IMR-90 (cell line): ENCODE measurements at regions not wholly inside any gene's neighbourhood (a gene's known extent, or its start where the extent isn't known, plus 50 kb on each side); places are given as distances from the start of the nearest gene placed in this dataset.
A peak's percentile ranks its signal among the peaks of the same experiment; 100 is the strongest.

Experiments
- ATAC-seq: fragments of 200-7000 bp; cut with Tn5 transposase; 2 replicates; pipeline ENCODE4 v1.9.1; 2020; ENCODE audit warnings: low read depth, mild to moderate bottlenecking, moderate library complexity
- BruUV-seq: library from RNA; stranded (reverse); fragments of 400-500 nt; replicated peaks from 2 replicates; lab custom pipeline; 2021; lab: Mats Ljungman, UMichigan
- CTCF ChIA-PET: fragments of 300-600 bp; formaldehyde crosslinking; extraction: SDS; loops from one replicate; lab custom pipeline; 2021; ENCODE audit warnings: antibody characterized with exemption; lab: Yijun Ruan, JAX
- POLR2A ChIA-PET: fragments of 300-600 bp; sonication (Branson Sonifier 250); formaldehyde crosslinking; loops from one replicate; lab custom pipeline; 2022; ENCODE audit warnings: antibody characterized with exemption; ENCODE audit not compliant: unreplicated experiment; lab: Charles Lee
- DNase-seq: peaks from one replicate; pipeline ENCODE4 v3.0.0; 2013
- H2AFZ ChIP-seq: replicated peaks from 2 replicates; pipeline ENCODE3; 2013; ENCODE audit warnings: low read length, mild to moderate bottlenecking; ENCODE audit not compliant: poor library complexity
- H2AK5ac ChIP-seq: 2 replicates; pipeline ENCODE4 v1.6.1; 2013; ENCODE audit warnings: low read depth, low read length, inconsistent platforms
- H2AK9ac ChIP-seq: replicated peaks from 2 replicates; pipeline ENCODE3; 2013; ENCODE audit warnings: mild to moderate bottlenecking, low read depth, low read length, moderate library complexity; ENCODE audit not compliant: poor library complexity
- H2BK120ac ChIP-seq: 2 replicates; pipeline ENCODE4 v1.6.1; 2013; ENCODE audit warnings: low read depth, low read length, inconsistent platforms
- H2BK15ac ChIP-seq: 3 replicates; pipeline ENCODE4 v1.6.1; 2013; ENCODE audit warnings: low read depth, low read length, inconsistent platforms
- H2BK20ac ChIP-seq: 2 replicates; pipeline ENCODE4 v1.6.1; 2013; ENCODE audit warnings: low read depth, mild to moderate bottlenecking, inconsistent platforms, low read length, moderate library complexity
- H2BK5ac ChIP-seq: 2 replicates; pipeline ENCODE4 v1.6.1; 2013; ENCODE audit warnings: mild to moderate bottlenecking, low read depth, low read length, inconsistent platforms; ENCODE audit not compliant: poor library complexity, severe bottlenecking
- H3K14ac ChIP-seq: replicated peaks from 2 replicates; pipeline ENCODE4 v1.6.1; 2013; ENCODE audit warnings: low read depth, low read length, inconsistent platforms
- H3K18ac ChIP-seq: 2 replicates; pipeline ENCODE4 v1.6.1; 2013; ENCODE audit warnings: low read depth, low read length, control low read depth
- H3K23ac ChIP-seq: 2 replicates; pipeline ENCODE4 v1.6.1; 2013; ENCODE audit warnings: low read depth, low read length, inconsistent platforms
- H3K27ac ChIP-seq: 2 replicates; pipeline ENCODE4 v1.5.1; 2013; ENCODE audit warnings: mild to moderate bottlenecking, control low read depth, low read length; ENCODE audit not compliant: insufficient read depth
- H3K27me3 ChIP-seq: 2 replicates; pipeline ENCODE4 v1.6.1; 2013; ENCODE audit warnings: low read length; ENCODE audit not compliant: control insufficient read depth, insufficient read depth
- H3K36me3 ChIP-seq: 2 replicates; pipeline ENCODE4 v1.6.1; 2013; ENCODE audit warnings: low read length, mixed read lengths; ENCODE audit not compliant: control insufficient read depth, insufficient read depth
- H3K4ac ChIP-seq: 2 replicates; pipeline ENCODE4 v1.6.1; 2013; ENCODE audit warnings: low read depth, low read length, inconsistent platforms
- H3K4me1 ChIP-seq: 2 replicates; pipeline ENCODE4 v1.6.1; 2013; ENCODE audit warnings: low read length, mixed read lengths; ENCODE audit not compliant: control insufficient read depth, insufficient read depth
- H3K4me2 ChIP-seq: 2 replicates; pipeline ENCODE4 v1.6.1; 2013; ENCODE audit warnings: low read depth, mild to moderate bottlenecking, control low read depth, low read length, moderate library complexity
- H3K4me3 ChIP-seq: 2 replicates; pipeline ENCODE4 v1.5.1; 2013; ENCODE audit warnings: low read depth, mild to moderate bottlenecking, control low read depth, low read length, moderate library complexity; ENCODE audit not compliant: insufficient read depth
- H3K56ac ChIP-seq: 2 replicates; pipeline ENCODE4 v1.6.1; 2013; ENCODE audit warnings: low read length, inconsistent platforms; ENCODE audit not compliant: insufficient read depth; ENCODE audit errors: extremely low read depth
- H3K79me1 ChIP-seq, 2 experiments: 2 replicates each; pipeline ENCODE4 v1.6.1; 2013; ENCODE audit warnings: low read length in 2 of 2, inconsistent platforms in 1 of 2, low read depth in 1 of 2
- H3K9ac ChIP-seq: 2 replicates; pipeline ENCODE4 v1.6.1; 2013; ENCODE audit warnings: low read depth, low read length, control low read depth
- H3K9me1 ChIP-seq: 2 replicates; pipeline ENCODE4 v1.6.1; 2013; ENCODE audit warnings: low read length, inconsistent platforms; ENCODE audit not compliant: insufficient read depth
- H3K9me3 ChIP-seq: 2 replicates; pipeline ENCODE4 v1.6.1; 2013; ENCODE audit warnings: low read length; ENCODE audit not compliant: control insufficient read depth, insufficient read depth
- H4K20me1 ChIP-seq: 2 replicates; pipeline ENCODE4 v1.6.1; 2013; ENCODE audit warnings: low read length, inconsistent platforms; ENCODE audit not compliant: insufficient read depth
- H4K5ac ChIP-seq: 2 replicates; pipeline ENCODE4 v1.6.1; 2013; ENCODE audit warnings: mild to moderate bottlenecking, low read depth, low read length, control low read depth
- H4K8ac ChIP-seq, 2 experiments: 2 replicates each; pipeline ENCODE4 v1.6.1; 2013; ENCODE audit warnings: low read depth in 2 of 2, low read length in 2 of 2, control low read depth in 1 of 2, inconsistent platforms in 1 of 2
- H4K91ac ChIP-seq: 2 replicates; pipeline ENCODE4 v1.6.1; 2013; ENCODE audit warnings: low read depth, low read length, inconsistent platforms; ENCODE audit not compliant: insufficient read depth
- BHLHE40 ChIP-seq: fragments of 150-350 bp; IDR thresholded peaks from 2 replicates; pipeline ENCODE4 v1.6.1; 2016; ENCODE audit warnings: mild to moderate bottlenecking, low read depth, low read length
- CEBPB ChIP-seq: IDR thresholded peaks from 2 replicates; pipeline ENCODE4 v1.6.1; 2012; ENCODE audit warnings: low read depth, low read length, improper control_type of control experiment
- CHD1 ChIP-seq: IDR thresholded peaks from 2 replicates; pipeline ENCODE4 v1.6.1; 2012; ENCODE audit warnings: low read depth, low read length, improper control_type of control experiment
- FOS ChIP-seq: fragments of 150-350 bp; IDR thresholded peaks from 2 replicates; pipeline ENCODE4 v1.6.1; 2016; ENCODE audit warnings: low read depth, low read length
- MAFK ChIP-seq: IDR thresholded peaks from 2 replicates; pipeline ENCODE4 v1.6.1; 2012; ENCODE audit warnings: low read depth, low read length, improper control_type of control experiment
- MAZ ChIP-seq: IDR thresholded peaks from 2 replicates; pipeline ENCODE4 v1.6.1; 2012; ENCODE audit warnings: low read depth, mild to moderate bottlenecking, low read length, improper control_type of control experiment, moderate library complexity, borderline replicate concordance
- MXI1 ChIP-seq: IDR thresholded peaks from 2 replicates; pipeline ENCODE4 v1.6.1; 2012; ENCODE audit warnings: low read depth, mild to moderate bottlenecking, low read length, moderate library complexity, borderline replicate concordance
- NFE2L2 ChIP-seq: fragments of 150-350 bp; IDR thresholded peaks from 2 replicates; pipeline ENCODE4 v1.6.1; 2016; ENCODE audit warnings: low read depth, mild to moderate bottlenecking, low read length
- POLR2A ChIP-seq: IDR thresholded peaks from 2 replicates; pipeline ENCODE4 v1.6.1; 2012; ENCODE audit warnings: mild to moderate bottlenecking, low read depth, low read length
- RAD21 ChIP-seq: IDR thresholded peaks from 2 replicates; pipeline ENCODE4 v1.6.1; 2012; ENCODE audit warnings: low read length, improper control_type of control experiment
- RCOR1 ChIP-seq: IDR thresholded peaks from 2 replicates; pipeline ENCODE4 v1.6.1; 2012; ENCODE audit warnings: mild to moderate bottlenecking, low read length, improper control_type of control experiment; ENCODE audit not compliant: insufficient replicate concordance
- RFX5 ChIP-seq: IDR thresholded peaks from 2 replicates; pipeline ENCODE4 v1.8.0; 2012; ENCODE audit warnings: low read depth, mild to moderate bottlenecking, low read length, moderate library complexity
- SMC3 ChIP-seq: fragments of 150-350 bp; IDR thresholded peaks from 2 replicates; pipeline ENCODE4 v1.6.1; 2016; ENCODE audit warnings: low read depth, mild to moderate bottlenecking, antibody characterized with exemption, low read length, moderate library complexity
- WGBS, 2 experiments: methylation state at CpG; one replicate each; pipeline versions ENCODE4 v1.1.5 to v1.1.7; 2013; ENCODE audit warnings: missing lambda C conversion rate in 2 of 2; ENCODE audit not compliant: insufficient read length in 1 of 2; ENCODE audit errors: extremely low coverage in 2 of 2; 5-methylcytosine and 5-hydroxymethylcytosine counted together
- dilution Hi-C: fragments of 300-500 bp; cut with HindIII; formaldehyde crosslinking; loops from one replicate; pipeline ENCODE4 v1.14.3; 2018; ENCODE audit warnings: low sequenced_read_pairs; ENCODE audit not compliant: unreplicated experiment
- in situ Hi-C: fragments of 300-500 bp; cut with MboI; formaldehyde crosslinking; loops from 3 replicates; pipeline ENCODE4 v1.14.3; 2019; ENCODE audit warnings: low sequenced_read_pairs, inconsistent platforms, mixed read lengths
- intact Hi-C: fragments of 100-400 bp; cut with micrococcal nuclease; formaldehyde crosslinking; loops from 2 replicates; pipeline ENCODE4 v1.10.0; 2022
- TF ChIP-seq, protein P1 (sequence below): fragments of 150-350 bp; IDR thresholded peaks from 2 replicates; pipeline ENCODE4 v1.6.1; 2016; ENCODE audit warnings: low read depth, mild to moderate bottlenecking, low read length, moderate library complexity, borderline replicate concordance
- TF ChIP-seq, protein P2 (sequence below): fragments of 150-350 bp; IDR thresholded peaks from 2 replicates; pipeline ENCODE4 v1.6.1; 2017; ENCODE audit warnings: mild to moderate bottlenecking, antibody characterized with exemption, low read length, low read depth
- TF ChIP-seq, protein P3 (sequence below): conservative IDR thresholded peaks from 2 replicates; pipeline ENCODE4 v1.5.1; 2012; ENCODE audit warnings: mild to moderate bottlenecking, low read depth, low read length, improper control_type of control experiment

DNA sequence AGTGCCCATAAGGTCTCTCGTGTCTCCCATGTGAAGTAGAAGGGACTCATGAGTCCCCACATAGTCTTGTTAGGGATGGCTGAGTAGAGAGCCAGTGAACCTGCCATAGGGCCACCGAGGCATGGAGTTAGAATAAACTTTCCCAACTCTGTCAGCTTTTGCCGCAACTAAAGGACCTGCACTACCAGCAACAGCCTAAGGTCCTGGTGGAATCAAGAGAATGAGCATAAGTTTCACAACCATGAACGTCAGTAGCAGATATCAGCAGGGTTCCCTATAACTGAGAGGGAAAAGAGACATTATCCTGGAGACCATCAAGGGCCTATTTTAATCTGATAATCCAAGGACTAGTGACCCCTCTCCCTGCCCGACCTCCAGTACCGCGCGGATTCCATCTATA lies 60.3 kb upstream of the FNDC3B start:
- Histone ChIP-seq H4K91ac (peak overlapping the region; percentile 10; the same call in 1 of the 2 replicates), H4K8ac (no peak overlapping the region), H3K18ac (peak overlapping the region; percentile 13; the same call in 1 of the 2 replicates), H3K9me1 (peaks cover 23% of the 10 kb centered on the region), H3K36me3 (no peaks in the 10 kb centered on the region), H3K56ac (no peak overlapping the region), H3K9ac (no peak overlapping the region), H2AK9ac (no peak overlapping the region), H3K27ac (no peak overlapping the region), H3K4me2 (no peak overlapping the region), H2BK5ac (no peak overlapping the region), H3K23ac (no peak overlapping the region), H3K4me3 (no peak overlapping the region), H2BK20ac (peak overlapping the region; percentile 8), H2BK120ac (peak overlapping the region; percentile 45; the same call in 1 of the 2 replicates), H3K4me1 (peaks cover 28% of the 10 kb centered on the region), H3K4ac (0 out of 2 replicates have a peak overlapping the region, but pooled peaks have one; percentile 28), H4K20me1 (no peaks in the 10 kb centered on the region), H4K5ac (no peak overlapping the region), H3K79me1 (peaks cover 0 to 2% of the 10 kb centered on the region in 2 experiments; a peak in 1 of 4 replicates), H2AFZ (no peak overlapping the region), H3K27me3 (no peaks in the 10 kb centered on the region), H2BK15ac (peak overlapping the region; percentile 40; the same call in 1 of the 3 replicates), H3K9me3 (no peaks in the 10 kb centered on the region), H2AK5ac (peak overlapping the region; percentile 43; the same call in 1 of the 2 replicates), H3K14ac (no peak overlapping the region)
- no peak for ATAC-seq
- dilution Hi-C loops = no loop called here
- ChIA-PET CTCF (no interaction called here), POLR2A (no interaction called here)
- in situ Hi-C loops = no loop called here
- TF ChIP-seq RFX5 (no peak), CHD1 (no peak), MAZ (no peak), MXI1 (no peak), NFE2L2 (no peak), SMC3 (no peak), BHLHE40 (no peak), MAFK (no peak), RCOR1 (no peak), FOS (no peak), RAD21 (no peak), CEBPB (no peak), POLR2A (no peak)
- TF ChIP-seq, protein P1, sequence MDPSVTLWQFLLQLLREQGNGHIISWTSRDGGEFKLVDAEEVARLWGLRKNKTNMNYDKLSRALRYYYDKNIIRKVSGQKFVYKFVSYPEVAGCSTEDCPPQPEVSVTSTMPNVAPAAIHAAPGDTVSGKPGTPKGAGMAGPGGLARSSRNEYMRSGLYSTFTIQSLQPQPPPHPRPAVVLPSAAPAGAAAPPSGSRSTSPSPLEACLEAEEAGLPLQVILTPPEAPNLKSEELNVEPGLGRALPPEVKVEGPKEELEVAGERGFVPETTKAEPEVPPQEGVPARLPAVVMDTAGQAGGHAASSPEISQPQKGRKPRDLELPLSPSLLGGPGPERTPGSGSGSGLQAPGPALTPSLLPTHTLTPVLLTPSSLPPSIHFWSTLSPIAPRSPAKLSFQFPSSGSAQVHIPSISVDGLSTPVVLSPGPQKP = no peak
- TF ChIP-seq, protein P2, sequence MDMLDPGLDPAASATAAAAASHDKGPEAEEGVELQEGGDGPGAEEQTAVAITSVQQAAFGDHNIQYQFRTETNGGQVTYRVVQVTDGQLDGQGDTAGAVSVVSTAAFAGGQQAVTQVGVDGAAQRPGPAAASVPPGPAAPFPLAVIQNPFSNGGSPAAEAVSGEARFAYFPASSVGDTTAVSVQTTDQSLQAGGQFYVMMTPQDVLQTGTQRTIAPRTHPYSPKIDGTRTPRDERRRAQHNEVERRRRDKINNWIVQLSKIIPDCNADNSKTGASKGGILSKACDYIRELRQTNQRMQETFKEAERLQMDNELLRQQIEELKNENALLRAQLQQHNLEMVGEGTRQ = no peak
- TF ChIP-seq, protein P3, sequence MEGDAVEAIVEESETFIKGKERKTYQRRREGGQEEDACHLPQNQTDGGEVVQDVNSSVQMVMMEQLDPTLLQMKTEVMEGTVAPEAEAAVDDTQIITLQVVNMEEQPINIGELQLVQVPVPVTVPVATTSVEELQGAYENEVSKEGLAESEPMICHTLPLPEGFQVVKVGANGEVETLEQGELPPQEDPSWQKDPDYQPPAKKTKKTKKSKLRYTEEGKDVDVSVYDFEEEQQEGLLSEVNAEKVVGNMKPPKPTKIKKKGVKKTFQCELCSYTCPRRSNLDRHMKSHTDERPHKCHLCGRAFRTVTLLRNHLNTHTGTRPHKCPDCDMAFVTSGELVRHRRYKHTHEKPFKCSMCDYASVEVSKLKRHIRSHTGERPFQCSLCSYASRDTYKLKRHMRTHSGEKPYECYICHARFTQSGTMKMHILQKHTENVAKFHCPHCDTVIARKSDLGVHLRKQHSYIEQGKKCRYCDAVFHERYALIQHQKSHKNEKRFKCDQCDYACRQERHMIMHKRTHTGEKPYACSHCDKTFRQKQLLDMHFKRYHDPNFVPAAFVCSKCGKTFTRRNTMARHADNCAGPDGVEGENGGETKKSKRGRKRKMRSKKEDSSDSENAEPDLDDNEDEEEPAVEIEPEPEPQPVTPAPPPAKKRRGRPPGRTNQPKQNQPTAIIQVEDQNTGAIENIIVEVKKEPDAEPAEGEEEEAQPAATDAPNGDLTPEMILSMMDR = no peak
- DNase-seq = no peak
- no CpG with 5 or more reads among the region's 8 CpGs for WGBS, 2 experiments
- intact Hi-C loops = no loop called here
- BruUV-seq = no TSS peak
